ENCODE measurements at regions not wholly inside any gene's neighbourhood (a gene's known extent, or its start where the extent isn't known, plus 50 kb on each side); places are given as distances from the start of the nearest gene placed in this dataset.

- H3K9ac ChIP-seq (ENCODE audit: extremely low read depth, low read length, poor library complexity, severe bottlenecking) = no peak overlapping the region
- Mint-ChIP-seq H3K4me3 (no peak overlapping the region), H3K9me3 (peaks cover 13% of the 10 kb centered on the region), H3K36me3 (ENCODE audit: low read depth) (no peaks in the 10 kb centered on the region), H3K27me3 (ENCODE audit: insufficient read depth) (no peaks in the 10 kb centered on the region), H3K27ac (no peak overlapping the region), H3K4me1 (peaks cover 6% of the 10 kb centered on the region)
- H3K36me3 ChIP-seq (ENCODE audit: control insufficient read depth, insufficient read depth, low read length) = no peaks in the 10 kb centered on the region
- H3K27me3 ChIP-seq (ENCODE audit: control insufficient read depth, insufficient read depth, low read length, poor library complexity, severe bottlenecking) = no peaks in the 10 kb centered on the region
- no peak overlapping the region for H3K27ac ChIP-seq (ENCODE audit: low read depth, low read length)
- no peak for TF ChIP-seq CTCF (conservative IDR thresholded peaks at IDR 0.05)
- peak; percentile 53 for DNase-seq
- no peaks in the 10 kb centered on the region for H3K9me3 ChIP-seq (ENCODE audit: control insufficient read depth, low read length)
- no peaks in the 10 kb centered on the region for H3K4me1 ChIP-seq (ENCODE audit: control insufficient read depth, insufficient read depth, low read length)
- 96% methylated on average over 1 of the region's 1 CpG; no CpG with 5 or more reads in 1 of the 2 experiments for WGBS, 2 experiments (ENCODE audit: insufficient coverage in 1 of 2, insufficient read length in 1 of 2)
- no peak overlapping the region for H3K4me3 ChIP-seq (ENCODE audit: low read length)
Measured at GRCh38 chr5:108437425-108437824, 55.5 kb upstream of the FBXL17 start.

- no peak overlapping the region for H3K9ac ChIP-seq (ENCODE audit: extremely low read depth, low read length, poor library complexity, severe bottlenecking)
- H3K4me1 Mint-ChIP-seq = peaks cover 6% of the 10 kb centered on the region
- no peak overlapping the region for H3K27ac Mint-ChIP-seq
- no peak overlapping the region for H3K4me3 ChIP-seq (ENCODE audit: low read length)
- no peak overlapping the region for H3K4me3 Mint-ChIP-seq
- H3K9me3 ChIP-seq (ENCODE audit: control insufficient read depth, low read length) = no peaks in the 10 kb centered on the region
- no peaks in the 10 kb centered on the region for H3K4me1 ChIP-seq (ENCODE audit: control insufficient read depth, insufficient read depth, low read length)
- H3K27me3 ChIP-seq (ENCODE audit: control insufficient read depth, insufficient read depth, low read length, poor library complexity, severe bottlenecking) = no peaks in the 10 kb centered on the region
- no peak for TF ChIP-seq CTCF (conservative IDR thresholded peaks at IDR 0.05)
- peaks cover 9% of the 10 kb centered on the region for H3K9me3 Mint-ChIP-seq
- H3K36me3 ChIP-seq (ENCODE audit: control insufficient read depth, insufficient read depth, low read length) = no peaks in the 10 kb centered on the region
- no peaks in the 10 kb centered on the region for H3K27me3 Mint-ChIP-seq (ENCODE audit: insufficient read depth)
- no peaks in the 10 kb centered on the region for H3K36me3 Mint-ChIP-seq (ENCODE audit: low read depth)
- DNase-seq = no peak
- 81 to 87% methylated on average over 5 of the region's 5 CpGs for WGBS, 2 experiments (ENCODE audit: insufficient coverage in 1 of 2, insufficient read length in 1 of 2)
- H3K27ac ChIP-seq (ENCODE audit: low read depth, low read length) = no peak overlapping the region
Measured at GRCh38 chr5:108436696-108437095, 54.8 kb upstream of the FBXL17 start.

GRCh38 chr5:108433600-108433999 lies 51.7 kb upstream of the FBXL17 start:
- Histone ChIP-seq H3K27ac (ENCODE audit: low read depth, low read length) (no peak overlapping the region), H3K27me3 (ENCODE audit: control insufficient read depth, insufficient read depth, low read length, poor library complexity, severe bottlenecking) (no peaks in the 10 kb centered on the region), H3K36me3 (ENCODE audit: control insufficient read depth, insufficient read depth, low read length) (no peaks in the 10 kb centered on the region), H3K4me1 (ENCODE audit: control insufficient read depth, insufficient read depth, low read length) (no peaks in the 10 kb centered on the region), H3K4me3 (ENCODE audit: low read length) (no peak overlapping the region), H3K9me3 (ENCODE audit: control insufficient read depth, low read length) (no peaks in the 10 kb centered on the region), H3K9ac (ENCODE audit: extremely low read depth, low read length, poor library complexity, severe bottlenecking) (no peak overlapping the region)
- DNase-seq = no peak
- no peaks in the 10 kb centered on the region for H3K36me3 Mint-ChIP-seq (ENCODE audit: low read depth)
- no peak overlapping the region for H3K4me3 Mint-ChIP-seq
- peaks cover 6% of the 10 kb centered on the region for H3K4me1 Mint-ChIP-seq
- no peak for TF ChIP-seq CTCF (conservative IDR thresholded peaks at IDR 0.05)
- WGBS, 2 experiments (ENCODE audit: insufficient coverage in 1 of 2, insufficient read length in 1 of 2) = 61 to 82% methylated on average over 2 to 3 of the region's 3 CpGs
- no peaks in the 10 kb centered on the region for H3K9me3 Mint-ChIP-seq
- H3K27me3 Mint-ChIP-seq (ENCODE audit: insufficient read depth) = no peaks in the 10 kb centered on the region
- no peak overlapping the region for H3K27ac Mint-ChIP-seq
